SK-N-SH treated with all-trans-retinoic acid at 6 μM for 48 hours (cell line): ENCODE measurements at regions not wholly inside any gene's neighbourhood (a gene's known extent, or its start where the extent isn't known, plus 50 kb on each side); places are given as distances from the start of the nearest gene placed in this dataset.

Experiments
- CSDC2 ChIP-seq: fragments of 250-450 bp; sonication (Bioruptor Pico); IDR thresholded peaks from 2 replicates; pipeline ENCODE4 v1.5.0; 2020; ENCODE audit warnings: mild to moderate bottlenecking, moderate library complexity
- OSR1 ChIP-seq: fragments of 250-450 bp; sonication (Bioruptor Pico); IDR thresholded peaks from 2 replicates; pipeline ENCODE4 v1.8.0; 2022; ENCODE audit warnings: moderate library complexity, mild to moderate bottlenecking, inconsistent platforms
- RARB ChIP-seq: fragments of 250-450 bp; sonication (Bioruptor Pico); IDR thresholded peaks from 2 replicates; pipeline ENCODE4 v1.8.0; 2021; ENCODE audit warnings: mild to moderate bottlenecking, moderate library complexity
- TOX ChIP-seq: fragments of 250-450 bp; sonication (Bioruptor Pico); IDR thresholded peaks from 2 replicates; pipeline ENCODE4 v1.8.0; 2021; ENCODE audit warnings: mild to moderate bottlenecking, moderate library complexity, borderline replicate concordance
- ZFP3 ChIP-seq: fragments of 250-450 bp; sonication (Bioruptor Pico); IDR thresholded peaks from 2 replicates; pipeline ENCODE4 v1.5.0; 2020; ENCODE audit warnings: mild to moderate bottlenecking, moderate library complexity
- ZFP30 ChIP-seq: fragments of 450-650 bp; formaldehyde crosslinking; IDR thresholded peaks from 2 replicates; pipeline ENCODE4 v1.5.0; 2022; ENCODE audit warnings: mild to moderate bottlenecking, moderate library complexity
- ZNF565 ChIP-seq: fragments of 450-650 bp; formaldehyde crosslinking; conservative IDR thresholded peaks from 2 replicates; pipeline ENCODE4 v1.5.0; 2020; ENCODE audit warnings: low read depth, mild to moderate bottlenecking, moderate library complexity
- ZNF70 ChIP-seq: fragments of 450-650 bp; formaldehyde crosslinking; IDR thresholded peaks from 2 replicates; pipeline ENCODE4 v1.5.0; 2020; ENCODE audit warnings: mild to moderate bottlenecking, moderate library complexity
- TF ChIP-seq, protein P1 (sequence below): fragments of 250-450 bp; sonication (Bioruptor Pico); IDR thresholded peaks from 2 replicates; pipeline ENCODE4 v1.8.0; 2020; ENCODE audit warnings: mild to moderate bottlenecking, moderate library complexity, borderline replicate concordance
- TF ChIP-seq, protein P2 (sequence below): fragments of 250-450 bp; sonication (Bioruptor Pico); IDR thresholded peaks from 2 replicates; pipeline ENCODE4 v1.8.0; 2021; ENCODE audit warnings: low read depth, mild to moderate bottlenecking, moderate library complexity, borderline replicate concordance
- TF ChIP-seq, protein P3 (sequence below): fragments of 250-450 bp; sonication (Bioruptor Pico); IDR thresholded peaks from 2 replicates; pipeline ENCODE4 v1.5.1; 2020; ENCODE audit warnings: low read depth, mild to moderate bottlenecking, moderate library complexity
- TF ChIP-seq, protein P4 (sequence below): fragments of 250-450 bp; sonication (Bioruptor Pico); IDR thresholded peaks from 2 replicates; pipeline ENCODE4 v1.5.1; 2021; ENCODE audit warnings: mild to moderate bottlenecking, moderate library complexity

DNA sequence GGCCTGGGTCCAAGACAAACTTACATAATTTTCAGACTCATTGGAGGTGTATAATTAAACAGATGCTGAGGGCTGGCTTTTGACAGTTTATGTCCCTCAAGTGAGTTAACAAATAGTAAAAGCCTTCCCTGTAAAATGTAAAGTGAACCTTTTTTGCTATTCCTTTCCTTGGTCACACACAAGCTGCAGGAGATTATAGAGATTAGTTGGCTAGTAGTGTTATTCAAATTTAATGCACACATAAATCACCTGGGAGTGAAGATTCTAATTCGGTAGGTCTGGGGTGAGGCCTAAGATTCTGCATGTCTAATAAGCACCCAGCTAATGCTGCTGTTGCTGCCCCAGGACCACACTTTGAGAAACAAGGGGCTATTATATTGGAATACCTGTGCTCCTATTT lies 206.2 kb upstream of the SSTR1 start:
- TF ChIP-seq ZNF70 (CRISPR knock-in tag) (no peak), ZFP3 (no peak), ZNF565 (CRISPR knock-in tag) (no peak), ZFP30 (no peak), RARB (CRISPR knock-in tag) (no peak), OSR1 (CRISPR knock-in tag) (no peak), CSDC2 (CRISPR knock-in tag) (no peak), TOX (no peak)
- TF ChIP-seq, protein P1, sequence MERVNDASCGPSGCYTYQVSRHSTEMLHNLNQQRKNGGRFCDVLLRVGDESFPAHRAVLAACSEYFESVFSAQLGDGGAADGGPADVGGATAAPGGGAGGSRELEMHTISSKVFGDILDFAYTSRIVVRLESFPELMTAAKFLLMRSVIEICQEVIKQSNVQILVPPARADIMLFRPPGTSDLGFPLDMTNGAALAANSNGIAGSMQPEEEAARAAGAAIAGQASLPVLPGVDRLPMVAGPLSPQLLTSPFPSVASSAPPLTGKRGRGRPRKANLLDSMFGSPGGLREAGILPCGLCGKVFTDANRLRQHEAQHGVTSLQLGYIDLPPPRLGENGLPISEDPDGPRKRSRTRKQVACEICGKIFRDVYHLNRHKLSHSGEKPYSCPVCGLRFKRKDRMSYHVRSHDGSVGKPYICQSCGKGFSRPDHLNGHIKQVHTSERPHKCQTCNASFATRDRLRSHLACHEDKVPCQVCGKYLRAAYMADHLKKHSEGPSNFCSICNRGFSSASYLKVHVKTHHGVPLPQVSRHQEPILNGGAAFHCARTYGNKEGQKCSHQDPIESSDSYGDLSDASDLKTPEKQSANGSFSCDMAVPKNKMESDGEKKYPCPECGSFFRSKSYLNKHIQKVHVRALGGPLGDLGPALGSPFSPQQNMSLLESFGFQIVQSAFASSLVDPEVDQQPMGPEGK (CRISPR knock-in tag): no peak
- TF ChIP-seq, protein P2, sequence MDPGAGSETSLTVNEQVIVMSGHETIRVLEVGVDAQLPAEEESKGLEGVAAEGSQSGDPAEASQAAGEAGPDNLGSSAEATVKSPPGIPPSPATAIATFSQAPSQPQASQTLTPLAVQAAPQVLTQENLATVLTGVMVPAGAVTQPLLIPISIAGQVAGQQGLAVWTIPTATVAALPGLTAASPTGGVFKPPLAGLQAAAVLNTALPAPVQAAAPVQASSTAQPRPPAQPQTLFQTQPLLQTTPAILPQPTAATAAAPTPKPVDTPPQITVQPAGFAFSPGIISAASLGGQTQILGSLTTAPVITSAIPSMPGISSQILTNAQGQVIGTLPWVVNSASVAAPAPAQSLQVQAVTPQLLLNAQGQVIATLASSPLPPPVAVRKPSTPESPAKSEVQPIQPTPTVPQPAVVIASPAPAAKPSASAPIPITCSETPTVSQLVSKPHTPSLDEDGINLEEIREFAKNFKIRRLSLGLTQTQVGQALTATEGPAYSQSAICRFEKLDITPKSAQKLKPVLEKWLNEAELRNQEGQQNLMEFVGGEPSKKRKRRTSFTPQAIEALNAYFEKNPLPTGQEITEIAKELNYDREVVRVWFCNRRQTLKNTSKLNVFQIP (CRISPR knock-in tag): no peak
- TF ChIP-seq, protein P3, sequence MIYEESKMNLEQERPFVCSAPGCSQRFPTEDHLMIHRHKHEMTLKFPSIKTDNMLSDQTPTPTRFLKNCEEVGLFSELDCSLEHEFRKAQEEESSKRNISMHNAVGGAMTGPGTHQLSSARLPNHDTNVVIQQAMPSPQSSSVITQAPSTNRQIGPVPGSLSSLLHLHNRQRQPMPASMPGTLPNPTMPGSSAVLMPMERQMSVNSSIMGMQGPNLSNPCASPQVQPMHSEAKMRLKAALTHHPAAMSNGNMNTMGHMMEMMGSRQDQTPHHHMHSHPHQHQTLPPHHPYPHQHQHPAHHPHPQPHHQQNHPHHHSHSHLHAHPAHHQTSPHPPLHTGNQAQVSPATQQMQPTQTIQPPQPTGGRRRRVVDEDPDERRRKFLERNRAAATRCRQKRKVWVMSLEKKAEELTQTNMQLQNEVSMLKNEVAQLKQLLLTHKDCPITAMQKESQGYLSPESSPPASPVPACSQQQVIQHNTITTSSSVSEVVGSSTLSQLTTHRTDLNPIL (CRISPR knock-in tag): no peak
- TF ChIP-seq, protein P4, sequence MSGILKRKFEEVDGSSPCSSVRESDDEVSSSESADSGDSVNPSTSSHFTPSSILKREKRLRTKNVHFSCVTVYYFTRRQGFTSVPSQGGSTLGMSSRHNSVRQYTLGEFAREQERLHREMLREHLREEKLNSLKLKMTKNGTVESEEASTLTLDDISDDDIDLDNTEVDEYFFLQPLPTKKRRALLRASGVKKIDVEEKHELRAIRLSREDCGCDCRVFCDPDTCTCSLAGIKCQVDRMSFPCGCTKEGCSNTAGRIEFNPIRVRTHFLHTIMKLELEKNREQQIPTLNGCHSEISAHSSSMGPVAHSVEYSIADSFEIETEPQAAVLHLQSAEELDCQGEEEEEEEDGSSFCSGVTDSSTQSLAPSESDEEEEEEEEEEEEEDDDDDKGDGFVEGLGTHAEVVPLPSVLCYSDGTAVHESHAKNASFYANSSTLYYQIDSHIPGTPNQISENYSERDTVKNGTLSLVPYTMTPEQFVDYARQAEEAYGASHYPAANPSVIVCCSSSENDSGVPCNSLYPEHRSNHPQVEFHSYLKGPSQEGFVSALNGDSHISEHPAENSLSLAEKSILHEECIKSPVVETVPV (CRISPR knock-in tag): no peak
